ENCODE measurements at regions not wholly inside any gene's neighbourhood (a gene's known extent, or its start where the extent isn't known, plus 50 kb on each side); places are given as distances from the start of the nearest gene placed in this dataset.

GRCh38 chr2:8525236-8525581 is 156.6 kb upstream of the ID2 start:
- TF ChIP-seq ZNF664 (tag by site-specific recombination; IDR thresholded peaks at IDR 0.05), result no peak
- TF ChIP-seq ZNF184 (tag by site-specific recombination; IDR thresholded peaks at IDR 0.05), result no peak
- TF ChIP-seq, protein P1, sequence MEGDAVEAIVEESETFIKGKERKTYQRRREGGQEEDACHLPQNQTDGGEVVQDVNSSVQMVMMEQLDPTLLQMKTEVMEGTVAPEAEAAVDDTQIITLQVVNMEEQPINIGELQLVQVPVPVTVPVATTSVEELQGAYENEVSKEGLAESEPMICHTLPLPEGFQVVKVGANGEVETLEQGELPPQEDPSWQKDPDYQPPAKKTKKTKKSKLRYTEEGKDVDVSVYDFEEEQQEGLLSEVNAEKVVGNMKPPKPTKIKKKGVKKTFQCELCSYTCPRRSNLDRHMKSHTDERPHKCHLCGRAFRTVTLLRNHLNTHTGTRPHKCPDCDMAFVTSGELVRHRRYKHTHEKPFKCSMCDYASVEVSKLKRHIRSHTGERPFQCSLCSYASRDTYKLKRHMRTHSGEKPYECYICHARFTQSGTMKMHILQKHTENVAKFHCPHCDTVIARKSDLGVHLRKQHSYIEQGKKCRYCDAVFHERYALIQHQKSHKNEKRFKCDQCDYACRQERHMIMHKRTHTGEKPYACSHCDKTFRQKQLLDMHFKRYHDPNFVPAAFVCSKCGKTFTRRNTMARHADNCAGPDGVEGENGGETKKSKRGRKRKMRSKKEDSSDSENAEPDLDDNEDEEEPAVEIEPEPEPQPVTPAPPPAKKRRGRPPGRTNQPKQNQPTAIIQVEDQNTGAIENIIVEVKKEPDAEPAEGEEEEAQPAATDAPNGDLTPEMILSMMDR (tag by site-specific recombination; IDR thresholded peaks at IDR 0.05), result no peak
- no peak for TF ChIP-seq ZBTB11 (tag by site-specific recombination; conservative IDR thresholded peaks at IDR 0.05; ENCODE audit: low read depth)
- no peak for TF ChIP-seq ZEB2 (tag by site-specific recombination; IDR thresholded peaks at IDR 0.05)
- no peak for TF ChIP-seq GLI2 (tag by site-specific recombination; IDR thresholded peaks at IDR 0.05; ENCODE audit: borderline replicate concordance, low read depth)
- no peak for TF ChIP-seq YY1 (tag by site-specific recombination; IDR thresholded peaks at IDR 0.05)
- TF ChIP-seq ZNF423 (tag by site-specific recombination; IDR thresholded peaks at IDR 0.05), result no peak
- no peak for TF ChIP-seq ZSCAN23 (tag by site-specific recombination; IDR thresholded peaks at IDR 0.05)
- no peak for TF ChIP-seq REST (tag by site-specific recombination; IDR thresholded peaks at IDR 0.05)
